Chondrocyte (in vitro differentiated cells): ENCODE measurements at regions not wholly inside any gene's neighbourhood (a gene's known extent, or its start where the extent isn't known, plus 50 kb on each side); places are given as distances from the start of the nearest gene placed in this dataset.

ENCODE experiments used
- DNase-seq: peaks from one replicate; pipeline ENCODE4 v3.0.0; 2021; ENCODE audit warnings: mixed read lengths, low spot score
- H3K27ac Mint-ChIP-seq: one replicate; pipeline ENCODE4 v1.8.0; 2021; ENCODE audit warnings: mild to moderate bottlenecking, moderate library complexity, mixed read lengths; ENCODE audit not compliant: unreplicated experiment
- H3K27me3 Mint-ChIP-seq: 2 replicates; pipeline ENCODE4 v1.8.0; 2021; ENCODE audit warnings: low read depth, mixed read lengths
- H3K36me3 Mint-ChIP-seq: 2 replicates; pipeline ENCODE4 v1.8.0; 2021; ENCODE audit warnings: low read depth, mixed read lengths
- H3K4me1 Mint-ChIP-seq: 2 replicates; pipeline ENCODE4 v1.8.0; 2021; ENCODE audit warnings: low read depth, mild to moderate bottlenecking, mixed read lengths
- H3K4me3 Mint-ChIP-seq: one replicate; pipeline ENCODE4 v1.8.0; 2021; ENCODE audit warnings: mild to moderate bottlenecking, moderate library complexity, mixed read lengths; ENCODE audit not compliant: unreplicated experiment
- H3K9me3 Mint-ChIP-seq: 2 replicates; pipeline ENCODE4 v1.8.0; 2021; ENCODE audit warnings: low read depth, mixed read lengths
- CTCF ChIP-seq: fragments of 200-600 bp; sonication (generic); IDR thresholded peaks from 2 replicates; pipeline ENCODE4 v1.5.0; 2021; ENCODE audit warnings: antibody characterized with exemption, mild to moderate bottlenecking, moderate library complexity

GRCh38 chr21:29423099-29423870, 124.6 kb downstream of the BACH1 start:
- H3K27me3 Mint-ChIP-seq = no peaks in the 10 kb centered on the region
- no peak for TF ChIP-seq CTCF

GRCh38 chr21:29424728-29425127, 126.0 kb downstream of the BACH1 start:
- peaks cover under 1% of the 10 kb centered on the region for H3K9me3 Mint-ChIP-seq
- DNase-seq = no peak
- no peak overlapping the region for H3K27ac Mint-ChIP-seq
- H3K4me1 Mint-ChIP-seq = peaks cover 7% of the 10 kb centered on the region
- no peak for TF ChIP-seq CTCF
- no peak overlapping the region for H3K4me3 Mint-ChIP-seq
- no peaks in the 10 kb centered on the region for H3K27me3 Mint-ChIP-seq
- no peaks in the 10 kb centered on the region for H3K36me3 Mint-ChIP-seq

More at GRCh38 chr21:29423099-29423870, 124.6 kb downstream of the BACH1 start:
- Mint-ChIP-seq H3K27ac (no peak overlapping the region), H3K9me3 (peaks cover 2% of the 10 kb centered on the region), H3K4me3 (no peak overlapping the region), H3K36me3 (no peaks in the 10 kb centered on the region), H3K4me1 (no peaks in the 10 kb centered on the region)
- no peak for DNase-seq

- TF ChIP-seq CTCF = no peak
- no peaks in the 10 kb centered on the region for H3K36me3 Mint-ChIP-seq
- H3K4me1 Mint-ChIP-seq = peaks cover 21% of the 10 kb centered on the region
- H3K27me3 Mint-ChIP-seq = no peaks in the 10 kb centered on the region
- no peak overlapping the region for H3K27ac Mint-ChIP-seq
- no peak overlapping the region for H3K4me3 Mint-ChIP-seq
- no peaks in the 10 kb centered on the region for H3K9me3 Mint-ChIP-seq
- no peak for DNase-seq
Measured at GRCh38 chr21:29429218-29429617, 130.5 kb downstream of the BACH1 start.

GRCh38 chr21:29430030-29430429, 131.3 kb downstream of the BACH1 start:
- no peaks in the 10 kb centered on the region for H3K9me3 Mint-ChIP-seq
- H3K4me1 Mint-ChIP-seq = peaks cover 21% of the 10 kb centered on the region
- DNase-seq = no peak
- no peak for TF ChIP-seq CTCF
- H3K4me3 Mint-ChIP-seq = no peak overlapping the region
- no peak overlapping the region for H3K27ac Mint-ChIP-seq
- H3K27me3 Mint-ChIP-seq = no peaks in the 10 kb centered on the region
- no peaks in the 10 kb centered on the region for H3K36me3 Mint-ChIP-seq

GRCh38 chr21:29430576-29430975, 131.9 kb downstream of the BACH1 start:
- Mint-ChIP-seq H3K27me3 (no peaks in the 10 kb centered on the region), H3K9me3 (no peaks in the 10 kb centered on the region), H3K4me3 (no peak overlapping the region)

More at GRCh38 chr21:29430576-29430975, 131.9 kb downstream of the BACH1 start:
- DNase-seq = no peak
- Mint-ChIP-seq H3K4me1 (peaks cover 21% of the 10 kb centered on the region), H3K36me3 (no peaks in the 10 kb centered on the region), H3K27ac (no peak overlapping the region)
- no peak for TF ChIP-seq CTCF
